Stimulated activated CD4-positive, alpha-beta T cell treated with anti-CD3 and anti-CD28 coated beads, TNF-alpha, amount 100 ng/mL, for 4 hours (primary cell): ENCODE measurements at regions not wholly inside any gene's neighbourhood (a gene's known extent, or its start where the extent isn't known, plus 50 kb on each side); places are given as distances from the start of the nearest gene placed in this dataset.

Experiments
- DNase-seq, 3 experiments: peaks; one replicate each; pipeline ENCODE4 v3.0.0-alpha.2; 2020; ENCODE audit warnings: low read depth in 3 of 3

DNA sequence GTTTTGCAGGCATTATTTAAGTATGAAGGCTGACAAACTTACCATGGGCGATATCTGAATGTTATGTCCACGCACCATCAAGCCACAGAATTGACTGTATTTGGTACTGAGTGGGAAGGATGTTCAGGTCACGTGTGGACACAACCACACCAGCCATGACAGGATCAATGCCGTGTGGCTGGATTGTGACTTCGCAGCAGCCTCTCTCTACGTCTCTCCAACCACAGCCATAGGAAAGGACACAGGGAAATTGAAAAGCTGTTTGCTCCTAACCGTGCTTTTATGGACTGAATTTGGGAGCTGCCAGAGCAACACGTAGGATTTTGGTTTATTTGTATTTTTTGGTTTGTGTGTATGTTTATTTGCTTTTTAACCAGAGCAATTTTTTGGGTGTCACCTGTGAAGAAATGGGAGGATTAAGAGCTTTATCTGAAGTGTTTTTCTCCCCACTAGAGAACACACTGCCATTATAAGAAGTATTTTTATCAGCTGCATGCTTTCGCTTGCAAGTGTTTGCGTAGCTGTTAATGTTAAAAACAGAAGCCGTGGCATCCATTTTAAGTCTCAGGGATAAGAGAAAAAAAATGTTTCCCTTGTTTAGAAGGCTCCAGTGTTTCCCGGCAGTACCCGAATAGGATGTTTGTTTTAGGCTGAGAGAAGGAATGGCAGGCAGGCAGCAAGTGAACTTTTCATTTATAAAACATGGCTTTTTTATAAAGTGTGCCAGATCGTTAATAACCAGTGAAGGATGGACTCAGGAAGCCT, 401.1 kb upstream of the NFE2L3 start:
- no peak for DNase-seq

DNA sequence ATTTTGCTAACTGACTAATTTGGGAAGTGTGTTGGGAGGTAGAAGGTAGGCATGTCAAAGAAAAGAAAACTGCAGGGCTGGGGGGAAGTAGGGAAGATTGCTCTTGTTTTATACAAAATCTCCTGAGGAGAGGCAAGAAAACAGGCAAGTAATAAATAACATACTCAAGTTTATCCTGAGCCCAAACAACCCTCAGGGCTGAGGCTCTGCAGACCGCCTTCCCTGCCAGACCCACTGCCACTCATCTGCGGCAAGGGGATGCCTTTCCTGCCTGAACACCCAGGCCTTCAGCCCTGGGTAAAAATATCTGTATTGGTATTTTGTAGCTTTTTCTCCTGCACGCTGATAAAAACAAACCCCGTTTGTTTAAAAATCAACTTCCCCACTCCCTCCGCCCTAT, 399.8 kb upstream of the NFE2L3 start:
- DNase-seq, result no peak

DNA sequence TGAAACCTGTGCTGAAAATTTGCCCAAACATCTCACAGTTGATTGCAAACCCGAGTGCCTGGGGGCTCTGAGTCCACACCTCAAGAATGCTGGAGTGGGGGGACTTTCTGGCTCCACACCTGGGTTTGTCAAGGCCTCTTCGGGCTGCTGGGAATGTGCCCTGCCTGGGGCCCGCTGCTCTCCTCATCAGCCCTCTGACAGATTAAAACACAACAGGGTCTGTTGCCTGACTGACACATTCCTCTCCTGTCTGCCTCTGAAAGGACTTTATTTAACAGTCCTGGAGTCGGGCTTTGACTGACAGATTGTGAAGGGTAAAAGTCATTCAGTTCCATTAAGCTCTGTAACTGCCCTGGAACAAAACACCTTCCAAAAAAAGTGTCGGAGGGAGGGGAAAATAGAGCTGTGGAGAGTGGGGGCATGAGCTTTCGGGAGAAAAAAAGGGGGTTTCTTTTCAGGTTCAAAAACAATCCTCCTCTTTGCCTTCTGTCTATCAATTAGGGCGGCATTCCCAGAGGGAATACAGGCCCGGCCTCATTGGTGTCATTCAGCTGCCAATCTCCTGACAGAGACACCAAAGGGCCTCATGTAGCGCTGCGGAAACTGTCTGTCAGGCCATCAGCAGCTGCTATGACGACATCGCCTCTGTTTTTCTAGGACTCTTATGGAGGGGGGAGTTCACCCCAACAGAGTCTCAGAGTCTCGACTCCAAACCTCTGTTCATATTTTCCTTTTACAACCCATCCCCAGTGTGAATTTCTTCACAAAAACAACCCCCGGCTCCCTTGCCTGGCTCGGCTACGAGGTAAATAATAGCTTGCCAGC, 398.8 kb upstream of the NFE2L3 start:
- no peak for DNase-seq

- no peak for DNase-seq
These were observed 398.2 kb upstream of the NFE2L3 start for GRCh38 chr7:25753837-25754236.

DNA sequence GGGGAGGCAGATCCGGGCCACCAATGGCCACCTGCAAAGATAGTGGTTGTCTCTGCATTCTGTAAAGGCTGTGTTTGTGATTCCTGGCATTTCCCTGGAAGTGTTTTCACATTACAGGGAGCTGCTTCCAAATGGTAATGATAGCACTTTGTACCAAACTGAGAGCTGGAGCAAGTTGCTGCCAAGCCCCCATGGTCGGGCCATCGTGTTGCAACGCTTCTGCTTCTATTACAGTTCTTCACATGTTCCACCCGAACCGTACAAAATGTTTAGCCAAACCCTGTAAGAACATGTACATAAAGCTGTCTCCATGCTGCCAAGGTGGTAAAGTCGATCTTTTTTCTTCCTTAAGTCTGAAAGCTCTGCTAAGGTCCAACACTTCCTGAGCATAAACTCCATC, 397.7 kb upstream of the NFE2L3 start:
- DNase-seq, result no peak

DNA sequence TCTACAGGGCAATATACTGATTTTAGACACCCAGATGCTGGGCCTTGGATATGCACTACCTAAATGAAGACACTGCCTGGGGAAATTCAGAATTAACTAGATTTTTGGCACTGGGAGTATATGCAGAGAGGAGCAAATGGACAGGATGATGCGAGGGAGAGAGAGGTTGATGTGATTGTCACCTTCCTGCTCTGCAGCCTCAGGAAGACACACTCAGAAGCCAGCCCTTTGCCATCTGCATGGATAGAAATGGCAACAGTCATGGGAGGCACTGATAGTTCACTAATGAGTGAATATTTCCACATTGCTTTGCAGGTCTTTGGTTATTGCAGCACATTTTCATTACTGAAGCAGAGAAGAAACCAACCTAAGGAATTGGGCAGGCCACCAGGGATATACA, 397.2 kb upstream of the NFE2L3 start:
- DNase-seq, result no peak

- no peak for DNase-seq
These were observed 395.4 kb upstream of the NFE2L3 start for GRCh38 chr7:25756601-25757000.

GRCh38 chr7:25758559-25758958, 393.4 kb upstream of the NFE2L3 start:
- DNase-seq, result no peak

DNA sequence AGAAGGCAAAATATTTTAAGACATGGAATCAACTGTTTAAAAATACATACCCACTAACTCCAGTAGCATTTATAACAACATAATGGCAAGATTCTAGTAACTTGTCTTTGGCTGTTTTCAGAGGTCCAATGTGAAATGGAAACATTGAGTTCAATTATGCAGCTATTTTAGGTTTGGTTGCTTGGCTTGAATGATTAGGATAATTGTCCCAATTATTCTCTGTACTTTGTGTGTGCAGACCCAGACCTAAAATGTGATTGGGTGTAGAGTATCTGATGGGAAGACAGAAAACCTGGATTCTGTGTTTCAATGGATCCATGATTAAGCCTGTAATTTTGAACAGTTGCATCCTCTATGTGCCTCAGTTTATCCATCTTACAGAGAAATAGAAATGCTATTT, 392.7 kb upstream of the NFE2L3 start:
- DNase-seq, result no peak

GRCh38 chr7:25759748-25760147, 392.2 kb upstream of the NFE2L3 start:
- DNase-seq, result no peak

GRCh38 chr7:25762511-25763462, 389.2 kb upstream of the NFE2L3 start:
- no peak for DNase-seq

DNA sequence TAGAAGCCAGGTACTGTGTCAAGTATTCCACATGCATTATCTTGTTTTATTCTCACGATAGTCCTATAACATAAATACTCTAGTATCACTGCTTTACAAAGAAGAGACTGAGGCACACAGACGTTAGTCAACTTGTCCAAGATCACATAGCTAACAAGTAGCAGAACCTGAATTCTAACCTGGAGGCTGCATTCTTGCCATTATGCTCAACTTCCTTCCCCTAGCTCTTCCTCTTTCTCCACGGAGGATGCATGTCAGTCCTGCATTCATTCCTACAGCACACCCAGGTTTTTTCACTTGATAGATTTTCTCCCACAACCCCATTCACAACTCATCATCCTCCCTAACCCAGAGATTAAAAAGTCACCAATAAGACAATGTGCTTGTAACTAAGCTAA, 388.5 kb upstream of the NFE2L3 start:
- DNase-seq, result no peak

DNA sequence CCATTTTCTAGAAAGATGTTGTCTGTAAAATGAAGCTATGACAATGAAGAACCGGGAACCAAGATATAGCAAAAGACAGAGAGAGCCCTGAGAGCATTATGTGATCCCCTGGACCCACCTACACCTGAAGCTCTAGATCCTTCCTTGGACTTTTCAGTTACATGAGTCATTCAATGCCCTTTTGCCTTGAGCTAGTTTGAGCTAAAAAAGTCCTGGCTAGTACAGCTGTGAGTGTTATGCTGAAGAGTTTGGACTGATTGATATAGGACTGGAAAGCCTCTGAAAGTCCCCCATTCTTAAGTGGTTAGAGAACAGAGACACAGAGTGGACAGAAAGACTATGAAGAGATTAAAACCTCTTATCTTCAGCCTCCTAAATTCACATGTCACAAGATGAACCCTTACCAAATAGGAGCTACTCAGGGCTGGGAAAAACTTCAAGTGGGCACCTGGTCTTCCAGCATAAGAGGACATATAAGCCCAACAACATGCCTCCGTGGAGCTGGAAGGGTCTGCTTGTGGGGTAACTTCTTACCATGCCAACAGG, 386.8 kb upstream of the NFE2L3 start:
- no peak for DNase-seq

DNA sequence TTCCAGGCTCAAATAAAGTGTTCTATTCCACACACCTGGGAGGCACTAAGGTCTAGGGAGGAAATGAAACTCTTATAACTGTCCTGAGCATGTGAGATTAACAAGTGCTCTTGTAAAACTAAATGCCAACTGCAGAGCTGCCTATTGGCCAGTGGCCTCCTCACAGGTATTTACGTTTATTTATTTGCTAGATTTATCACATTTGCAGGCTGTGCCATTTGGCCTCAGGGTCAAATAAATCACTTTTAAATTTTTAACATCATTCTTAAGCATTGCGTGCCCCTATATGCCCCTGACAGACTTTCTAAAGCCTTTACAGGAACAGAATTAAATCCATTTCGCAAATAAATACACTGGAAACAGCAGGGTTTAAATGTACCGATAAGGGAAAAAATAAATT, 381.8 kb upstream of the NFE2L3 start:
- no peak for DNase-seq

DNA sequence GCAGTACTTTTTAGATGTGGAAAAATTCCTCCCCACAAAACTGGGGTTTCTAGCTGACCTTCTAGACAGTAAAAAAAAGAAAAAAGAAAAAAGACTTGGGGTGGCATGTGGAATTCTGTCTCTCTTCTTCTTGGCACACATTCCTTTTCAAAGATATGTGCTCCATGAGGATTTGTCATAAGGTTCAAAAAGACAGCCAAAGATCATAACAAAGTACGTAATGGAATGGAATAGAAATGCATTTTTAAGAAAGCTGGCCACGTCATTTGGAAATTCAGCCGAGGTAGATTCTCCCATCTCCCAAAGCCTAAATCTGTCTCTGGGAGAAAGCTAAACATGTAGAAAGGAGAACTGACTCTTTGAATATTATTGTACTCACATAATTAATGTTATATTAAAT, 381.3 kb upstream of the NFE2L3 start:
- DNase-seq, result no peak

GRCh38 chr7:25771491-25771890, 380.5 kb upstream of the NFE2L3 start:
- DNase-seq, result no peak

DNA sequence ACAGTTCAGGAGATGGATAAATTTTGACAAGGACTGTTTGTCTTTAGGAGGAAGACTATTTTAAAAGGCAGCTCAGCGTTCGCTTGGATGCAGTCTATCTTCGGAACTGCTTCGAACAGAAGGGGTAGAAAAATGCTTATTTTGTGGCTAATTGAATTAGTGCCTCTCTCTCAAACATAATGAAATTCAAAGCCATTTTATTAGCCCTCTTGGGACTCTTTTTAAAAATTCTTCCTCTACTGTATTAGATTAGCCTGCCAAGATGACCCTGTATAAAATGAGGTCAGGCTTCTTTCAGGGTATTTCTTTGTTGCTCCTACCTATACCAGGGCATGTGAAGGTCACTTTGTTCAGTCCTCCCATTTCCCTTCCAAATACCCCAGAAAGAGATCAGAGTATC, 379.2 kb upstream of the NFE2L3 start:
- no peak for DNase-seq

DNA sequence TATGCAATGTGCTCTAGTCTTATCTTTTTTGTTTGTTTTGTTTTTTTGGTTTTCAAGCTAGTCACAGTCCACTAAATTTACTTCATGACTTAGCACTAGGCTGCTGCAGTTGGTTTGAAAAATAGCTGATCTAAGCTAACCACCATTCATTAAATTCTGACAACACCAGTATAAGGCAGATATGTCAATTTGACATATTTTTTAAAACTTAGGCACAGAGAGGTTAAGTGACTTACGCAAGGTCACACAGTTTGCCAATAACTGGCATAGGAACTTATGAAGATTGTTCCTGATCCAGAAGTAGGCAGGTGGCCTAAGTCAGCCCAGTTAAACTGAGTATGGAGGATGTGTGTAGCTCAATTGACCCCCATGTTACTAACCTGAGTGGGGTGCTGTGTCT, 377.3 kb upstream of the NFE2L3 start:
- DNase-seq, result no peak

DNA sequence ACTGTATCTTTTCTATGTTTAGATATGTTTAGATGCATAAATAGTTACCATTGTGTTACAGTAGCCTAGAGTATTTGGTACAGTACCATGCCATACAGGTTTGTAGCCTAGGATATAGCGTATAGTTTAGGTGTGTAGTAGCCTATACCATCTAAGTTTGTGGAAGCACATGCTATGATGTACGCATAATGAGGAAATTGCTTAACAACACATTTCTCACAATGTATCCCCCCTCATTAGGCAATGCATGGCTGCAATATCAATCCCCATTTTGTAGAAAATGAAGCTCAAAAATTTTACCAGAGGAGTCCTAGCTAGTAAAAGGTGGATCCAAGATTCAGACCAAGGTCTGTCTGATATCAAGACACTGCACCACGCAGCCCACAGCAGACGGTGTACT, 376.4 kb upstream of the NFE2L3 start:
- DNase-seq, result no peak

GRCh38 chr7:25775999-25776743, 375.8 kb upstream of the NFE2L3 start:
- DNase-seq, result no peak

- no peak for DNase-seq
These were observed 375.3 kb upstream of the NFE2L3 start for GRCh38 chr7:25776744-25777123.
